ENCODE measurements at regions not wholly inside any gene's neighbourhood (a gene's known extent, or its start where the extent isn't known, plus 50 kb on each side); places are given as distances from the start of the nearest gene placed in this dataset.

DNA sequence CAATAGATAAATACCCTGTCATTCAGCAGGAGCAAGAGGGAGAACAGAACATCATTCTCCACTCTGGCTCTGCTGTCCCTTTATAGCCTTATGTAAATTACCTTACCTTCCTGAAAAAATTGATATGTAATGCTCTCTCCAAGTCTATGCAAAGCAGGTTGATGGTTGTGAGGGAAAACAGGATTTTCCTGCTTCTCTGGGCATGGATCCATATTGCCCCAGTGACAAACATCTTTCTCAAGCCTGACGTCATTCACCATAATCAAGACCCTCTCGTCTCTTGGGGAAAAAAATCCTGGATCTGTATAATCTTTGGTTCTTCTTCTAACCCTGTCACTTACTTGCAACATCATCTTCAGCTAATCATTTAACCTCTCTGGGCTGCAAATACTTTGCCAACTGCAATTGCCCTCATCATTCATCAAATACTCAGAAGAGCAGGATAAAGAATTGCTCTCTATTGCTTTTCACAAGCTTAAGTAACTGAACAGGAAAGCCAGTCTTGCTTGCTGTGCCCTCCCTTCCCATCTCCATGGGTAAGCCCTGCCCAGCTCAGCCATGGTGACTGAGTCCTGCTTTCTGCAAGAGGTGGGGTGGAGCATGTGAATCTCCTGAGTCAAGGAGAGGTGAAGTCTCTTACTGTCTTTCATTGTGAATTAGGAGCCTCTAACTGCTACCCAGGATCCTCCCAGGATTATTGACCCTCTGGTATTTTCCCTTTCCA lies 123.7 kb upstream of the KLF7 start:
- TF ChIP-seq, protein P1, sequence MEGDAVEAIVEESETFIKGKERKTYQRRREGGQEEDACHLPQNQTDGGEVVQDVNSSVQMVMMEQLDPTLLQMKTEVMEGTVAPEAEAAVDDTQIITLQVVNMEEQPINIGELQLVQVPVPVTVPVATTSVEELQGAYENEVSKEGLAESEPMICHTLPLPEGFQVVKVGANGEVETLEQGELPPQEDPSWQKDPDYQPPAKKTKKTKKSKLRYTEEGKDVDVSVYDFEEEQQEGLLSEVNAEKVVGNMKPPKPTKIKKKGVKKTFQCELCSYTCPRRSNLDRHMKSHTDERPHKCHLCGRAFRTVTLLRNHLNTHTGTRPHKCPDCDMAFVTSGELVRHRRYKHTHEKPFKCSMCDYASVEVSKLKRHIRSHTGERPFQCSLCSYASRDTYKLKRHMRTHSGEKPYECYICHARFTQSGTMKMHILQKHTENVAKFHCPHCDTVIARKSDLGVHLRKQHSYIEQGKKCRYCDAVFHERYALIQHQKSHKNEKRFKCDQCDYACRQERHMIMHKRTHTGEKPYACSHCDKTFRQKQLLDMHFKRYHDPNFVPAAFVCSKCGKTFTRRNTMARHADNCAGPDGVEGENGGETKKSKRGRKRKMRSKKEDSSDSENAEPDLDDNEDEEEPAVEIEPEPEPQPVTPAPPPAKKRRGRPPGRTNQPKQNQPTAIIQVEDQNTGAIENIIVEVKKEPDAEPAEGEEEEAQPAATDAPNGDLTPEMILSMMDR (IDR thresholded peaks at IDR 0.05; ENCODE audit: low read depth, low read length, missing control alignments): no peak
- no peak overlapping the region for H3K4me3 ChIP-seq (ENCODE audit: low read depth, low read length)
- DNase-seq (ENCODE audit: low read depth): no peak

DNA sequence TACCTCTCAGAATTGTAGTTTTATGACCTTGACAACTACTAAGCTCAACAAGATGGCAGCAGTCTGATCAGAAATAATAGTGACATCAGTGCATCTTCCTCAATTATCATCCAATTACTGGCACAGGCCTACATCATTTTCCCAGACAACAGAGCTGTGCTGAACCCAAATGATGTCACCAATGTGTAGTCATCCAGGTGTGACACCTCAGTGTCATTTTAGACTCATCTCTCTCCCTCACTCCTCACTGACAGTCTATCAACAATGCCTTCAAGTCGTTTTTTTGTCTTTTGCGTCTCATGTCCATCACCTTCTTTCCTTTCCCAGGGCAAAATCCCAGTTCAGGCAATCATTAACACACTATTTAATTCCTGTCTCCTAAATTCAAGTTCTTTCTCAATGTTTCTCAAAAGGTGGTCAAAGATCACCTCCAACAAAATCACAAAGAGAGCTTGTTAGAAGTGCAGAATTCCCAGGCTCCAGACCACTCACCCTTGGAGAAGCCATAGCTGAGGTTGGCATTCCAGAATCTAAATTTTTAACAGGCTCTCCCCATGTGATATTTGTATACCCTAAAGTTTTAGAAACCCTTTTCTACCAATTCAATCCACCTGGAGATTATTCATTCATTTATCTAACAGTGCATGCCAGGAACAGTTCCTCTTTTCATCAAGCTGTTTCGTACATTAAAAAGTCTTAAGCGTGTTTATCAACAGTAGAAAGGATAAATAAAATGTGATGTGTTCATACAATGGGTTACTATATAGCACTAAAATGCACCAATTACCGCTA lies 125.3 kb upstream of the KLF7 start:
- H3K4me3 ChIP-seq (ENCODE audit: low read depth, low read length): no peak overlapping the region
- no peak for DNase-seq (ENCODE audit: low read depth)
- TF ChIP-seq, protein P1 (IDR thresholded peaks at IDR 0.05; ENCODE audit: low read depth, low read length, missing control alignments): no peak

DNA sequence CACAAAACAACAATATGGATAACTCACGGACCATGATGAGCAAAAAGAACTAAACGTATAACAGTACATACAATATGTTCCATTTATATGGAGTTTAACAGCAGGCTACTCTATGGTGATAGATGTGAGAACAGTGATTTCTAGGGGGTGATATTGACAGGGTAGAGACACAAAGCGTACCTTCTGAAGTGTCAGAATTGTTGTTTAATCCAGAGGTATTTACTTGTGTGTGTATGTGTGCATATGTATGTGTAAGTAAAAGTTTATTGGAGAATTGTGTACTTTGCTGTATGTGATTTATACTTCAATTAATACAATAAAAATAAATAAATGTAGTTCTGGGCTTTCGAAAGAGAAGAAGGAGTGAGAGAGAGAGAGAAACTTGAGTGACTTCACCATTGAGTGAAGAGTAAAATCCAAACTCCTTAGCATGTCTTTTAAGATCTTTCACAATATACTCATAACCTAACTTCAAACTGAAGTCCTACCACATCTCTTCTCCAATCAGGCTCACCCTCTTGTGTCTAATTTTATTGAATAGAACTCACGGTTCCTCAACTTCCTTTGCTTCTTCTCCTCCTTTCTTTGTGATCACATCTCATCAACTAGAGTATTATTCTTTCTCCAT lies 126.0 kb upstream of the KLF7 start:
- no peak for DNase-seq (ENCODE audit: low read depth)
- TF ChIP-seq, protein P1 (IDR thresholded peaks at IDR 0.05; ENCODE audit: low read depth, low read length, missing control alignments): no peak
- no peak overlapping the region for H3K4me3 ChIP-seq (ENCODE audit: low read depth, low read length)

DNA sequence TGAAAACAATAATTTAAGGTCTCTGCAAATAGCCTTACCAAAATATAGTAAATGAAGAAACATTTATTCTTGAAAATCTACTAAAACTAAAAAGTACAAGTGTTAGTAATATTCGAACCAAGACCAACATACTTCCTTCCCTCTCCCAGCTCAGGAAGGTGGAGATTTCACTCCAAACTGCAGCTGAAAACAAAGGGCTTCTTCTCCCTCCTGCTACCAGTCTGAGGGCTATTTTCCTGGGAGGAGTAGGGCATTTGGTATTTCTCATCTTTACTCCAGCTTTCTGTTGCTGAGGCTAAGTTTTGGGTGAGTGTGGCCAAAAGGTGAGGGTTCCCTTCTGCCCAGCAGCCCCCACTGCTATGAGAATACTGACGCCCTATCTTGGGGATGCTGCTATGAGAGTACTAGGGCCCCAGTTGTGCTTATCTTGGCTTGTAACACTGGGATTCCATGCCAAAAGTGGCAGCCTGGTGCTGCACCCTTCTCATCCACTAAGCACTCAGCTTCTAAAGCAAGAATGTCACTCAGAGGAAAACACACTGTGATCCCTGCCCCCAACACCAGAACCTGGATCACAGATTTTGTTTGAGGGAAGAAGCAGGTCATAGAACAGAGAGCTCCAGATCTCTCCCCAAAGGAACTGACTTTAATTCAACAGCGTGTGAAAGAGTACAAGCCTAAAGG lies 130.7 kb upstream of the KLF7 start:
- DNase-seq (ENCODE audit: low read depth): no peak
- no peak overlapping the region for H3K4me3 ChIP-seq (ENCODE audit: low read depth, low read length)
- TF ChIP-seq, protein P1 (IDR thresholded peaks at IDR 0.05; ENCODE audit: low read depth, low read length, missing control alignments): no peak

DNA sequence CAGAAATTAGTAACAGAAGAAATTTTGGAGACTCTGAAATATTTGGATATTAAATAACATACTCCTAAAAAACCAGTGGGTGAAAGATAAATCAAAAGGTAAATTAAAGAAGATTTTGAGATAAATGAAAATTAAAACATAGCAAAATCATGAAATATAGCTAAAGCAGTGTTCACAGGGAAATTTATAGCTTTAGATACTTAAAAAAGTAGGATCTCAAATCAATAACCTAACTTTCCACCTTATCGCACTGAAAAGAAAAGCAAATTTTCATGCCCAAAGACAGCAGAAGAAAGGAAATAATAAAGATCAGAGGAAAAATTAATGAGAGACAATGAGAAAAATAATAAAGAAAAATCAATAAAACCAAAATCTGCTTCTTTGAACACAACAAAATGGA lies 135.1 kb upstream of the KLF7 start:
- TF ChIP-seq, protein P1 (IDR thresholded peaks at IDR 0.05; ENCODE audit: low read depth, low read length, missing control alignments): no peak

DNA sequence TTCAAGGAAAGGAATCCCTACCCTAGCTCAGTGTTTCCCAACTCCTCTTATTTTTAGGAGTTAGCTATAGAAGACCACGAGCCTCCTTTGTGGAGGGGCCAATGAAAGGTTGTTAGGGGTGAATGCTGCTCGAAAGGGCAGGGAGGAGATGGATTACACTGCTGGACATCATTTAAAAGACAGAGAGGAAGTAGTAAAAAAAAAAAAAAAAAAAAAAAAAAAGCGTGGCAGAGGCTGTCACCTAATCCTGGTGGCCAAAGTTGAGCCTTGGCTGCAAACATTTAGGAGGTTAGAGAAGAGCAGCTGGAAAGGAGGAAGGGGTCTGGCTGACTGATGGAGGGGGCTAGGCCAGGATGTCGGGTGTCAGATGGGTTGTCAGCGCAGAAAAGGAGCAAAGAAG lies 139.0 kb upstream of the KLF7 start:
- DNase-seq (ENCODE audit: low read depth): no peak
- no peak overlapping the region for H3K4me3 ChIP-seq (ENCODE audit: low read depth, low read length)
- TF ChIP-seq, protein P1 (IDR thresholded peaks at IDR 0.05; ENCODE audit: low read depth, low read length, missing control alignments): no peak

More for the DNA sequence above, 135.1 kb upstream of the KLF7 start:
- H3K4me3 ChIP-seq (ENCODE audit: low read depth, low read length): no peak overlapping the region
- no peak for DNase-seq (ENCODE audit: low read depth)

Measured in GM12864 (cell line).